ENCODE measurements at regions not wholly inside any gene's neighbourhood (a gene's known extent, or its start where the extent isn't known, plus 50 kb on each side); places are given as distances from the start of the nearest gene placed in this dataset.

GRCh38 chr11:108997826-108998225 lies 333.0 kb downstream of the DDX10 start:
- Histone ChIP-seq H2BK15ac (ENCODE audit: low read length) (no peak overlapping the region), H3K4ac (replicated peaks; ENCODE audit: insufficient read length, low read depth, low read length) (no peak overlapping the region), H3K4me3 (ENCODE audit: extremely low read depth in 1 of 4, insufficient read depth in 2 of 4, low read depth in 3 of 4, low read length in 4 of 4) (no peak overlapping the region), H2BK12ac (ENCODE audit: low read depth, low read length) (no peak overlapping the region), H3K9ac (replicated peaks in 1 of 4; ENCODE audit: extremely low read depth in 1 of 4, low read depth in 3 of 4, low read length in 3 of 4) (no peak overlapping the region), H3K27me3 (replicated peaks in 1 of 4; ENCODE audit: control insufficient read depth in 3 of 4, extremely low read depth in 1 of 4, insufficient read depth in 3 of 4, low read length in 3 of 4) (no peaks in the 10 kb centered on the region), H3K79me1 (ENCODE audit: low read depth, low read length) (no peaks in the 10 kb centered on the region), H2BK20ac (ENCODE audit: low read length) (no peak overlapping the region), H4K91ac (replicated peaks; ENCODE audit: insufficient read length, low read length) (no peak overlapping the region), H2AK5ac (ENCODE audit: low read depth, low read length) (no peak overlapping the region), H4K5ac (ENCODE audit: insufficient read length, low read depth, low read length) (no peak overlapping the region), H3K56ac (replicated peaks; ENCODE audit: insufficient read length, low read depth, low read length) (no peak overlapping the region), H4K20me1 (replicated peaks in 1 of 2; ENCODE audit: control insufficient read depth in 1 of 2, insufficient read depth in 2 of 2, low read length in 2 of 2) (no peaks in the 10 kb centered on the region), H3K79me2 (ENCODE audit: control insufficient read depth in 1 of 2, insufficient read depth in 2 of 2, low read length in 2 of 2) (no peaks in the 10 kb centered on the region), H3K27ac (ENCODE audit: low read depth, low read length) (no peak overlapping the region), H2AFZ (ENCODE audit: low read length) (no peak overlapping the region), H3K14ac (ENCODE audit: insufficient read length) (no peak overlapping the region), H3K9me3 (ENCODE audit: insufficient read depth in 2 of 2, low read depth in 1 of 2, low read length in 1 of 2) (no peaks in the 10 kb centered on the region), H3K23me2 (ENCODE audit: low read depth, low read length) (no peaks in the 10 kb centered on the region; the same call in 1 of the 2 replicates), H2BK5ac (ENCODE audit: low read depth, low read length) (no peak overlapping the region), H3K23ac (ENCODE audit: insufficient read length) (no peak overlapping the region), H3K4me2 (ENCODE audit: insufficient read depth in 1 of 2, low read depth in 2 of 2, low read length in 2 of 2) (no peak overlapping the region), H2BK120ac (replicated peaks; ENCODE audit: low read depth, low read length) (no peak overlapping the region), H4K8ac (ENCODE audit: extremely low read depth, insufficient read depth, low read length) (no peak overlapping the region), H3K36me3 (ENCODE audit: control insufficient read depth in 2 of 4, insufficient read depth in 4 of 4, low read length in 3 of 4) (no peaks in the 10 kb centered on the region), H3K18ac (ENCODE audit: extremely low read depth, low read length) (no peak overlapping the region), H3K4me1 (replicated peaks in 1 of 4; ENCODE audit: control insufficient read depth in 3 of 4, insufficient read depth in 4 of 4, low read length in 3 of 4) (no peaks in the 10 kb centered on the region)
- FAIRE-seq (no peak), DNase-seq (ENCODE audit: low read depth in 1 of 2, low spot score in 2 of 2) (no peak)
- CTCF ChIA-PET (ENCODE audit: partially characterized antibody), result no interaction called here
- TF ChIP-seq TEAD4 (IDR thresholded peaks at IDR 0.05; ENCODE audit: low read depth, low read length) (no peak), EZH2 (IDR thresholded peaks at IDR 0.05; ENCODE audit: low read depth, low read length, severe bottlenecking) (no peak), SRF (IDR thresholded peaks at IDR 0.05; ENCODE audit: low read depth, low read length) (no peak), YY1 (IDR thresholded peaks at IDR 0.05; ENCODE audit: low read depth, low read length) (no peak), KDM1A (IDR thresholded peaks at IDR 0.05; ENCODE audit: borderline replicate concordance, low read length) (no peak), RBBP5 (IDR thresholded peaks at IDR 0.05; ENCODE audit: borderline replicate concordance, low read depth, low read length) (no peak), EP300 (IDR thresholded peaks at IDR 0.05; ENCODE audit: borderline replicate concordance in 1 of 2, low read depth in 2 of 2, low read length in 2 of 2) (no peak), HDAC6 (IDR thresholded peaks at IDR 0.05; ENCODE audit: low read depth, low read length) (no peak), POLR2A (IDR thresholded peaks at IDR 0.05; ENCODE audit: control extremely low read depth in 1 of 2, low read depth in 2 of 2, low read length in 2 of 2) (no peak), SP2 (IDR thresholded peaks at IDR 0.05; ENCODE audit: low read length) (no peak), RFX5 (IDR thresholded peaks at IDR 0.05; ENCODE audit: borderline replicate concordance, low read depth, low read length) (no peak), HDAC2 (IDR thresholded peaks at IDR 0.05; ENCODE audit: borderline replicate concordance in 1 of 2, low read depth in 2 of 2, low read length in 2 of 2) (no peak), PHF8 (conservative IDR thresholded peaks at IDR 0.05; ENCODE audit: low read depth, low read length) (no peak), SIN3A (conservative IDR thresholded peaks at IDR 0.05 in 1 of 2, IDR thresholded peaks at IDR 0.05 in 1 of 2; ENCODE audit: low read depth in 1 of 2, low read length in 2 of 2) (no peak), USF2 (IDR thresholded peaks at IDR 0.05; ENCODE audit: low read length) (no peak)
- POLR2A ChIA-PET (ENCODE audit: partially characterized antibody), result no interaction called here
